RWPE1 (cell line): ENCODE measurements at regions not wholly inside any gene's neighbourhood (a gene's known extent, or its start where the extent isn't known, plus 50 kb on each side); places are given as distances from the start of the nearest gene placed in this dataset.
"Not testable (repeated sequence)": the region's sequence is repeated elsewhere in the genome, so short reads cannot be mapped to it uniquely, and the experiment has no call there.

Experiments used
- CTCF ChIA-PET: fragments of 350-600 bp; sonication (Branson Sonifier 250); formaldehyde crosslinking; extraction: SDS; loops from one replicate; lab custom pipeline; 2021; lab: Yijun Ruan, JAX
- POLR2A ChIA-PET: fragments of 400-600 bp; formaldehyde crosslinking; extraction: SDS; loops from one replicate; lab custom pipeline; 2020; ENCODE audit warnings: antibody characterized with exemption; ENCODE audit not compliant: low non-redundant PET; lab: Yijun Ruan, JAX
- DNase-seq: peaks from one replicate; pipeline ENCODE4 v3.0.0; 2012; ENCODE audit warnings: low spot score
- H3K27ac ChIP-seq: fragments of 450-650 bp; 2 replicates; pipeline ENCODE4 v1.5.1; 2017
- TF ChIP-seq, protein P1 (sequence below): fragments of 450-650 bp; conservative IDR thresholded peaks from 2 replicates; pipeline ENCODE4 v1.5.1; 2017; ENCODE audit warnings: low read depth, mild to moderate bottlenecking

DNA sequence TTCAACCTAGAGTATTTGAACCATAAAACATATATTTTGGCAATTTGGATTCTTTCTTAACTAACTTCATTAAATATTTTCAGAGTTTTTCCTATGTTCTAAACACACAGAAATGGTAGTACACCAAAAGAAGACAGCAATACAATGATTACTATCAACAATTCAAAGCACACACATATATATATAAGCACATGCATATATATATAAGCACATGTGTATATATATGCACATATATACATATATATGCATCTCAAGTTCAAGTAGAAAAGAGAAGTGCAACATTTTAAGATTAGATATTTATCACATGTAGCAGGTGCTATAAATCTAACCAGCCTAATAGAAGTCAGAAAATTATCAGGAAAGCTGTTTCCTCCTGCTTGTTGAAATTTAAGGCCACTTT is 320.9 kb upstream of the FSIP2 start:
- POLR2A ChIA-PET = no interaction called here

DNA sequence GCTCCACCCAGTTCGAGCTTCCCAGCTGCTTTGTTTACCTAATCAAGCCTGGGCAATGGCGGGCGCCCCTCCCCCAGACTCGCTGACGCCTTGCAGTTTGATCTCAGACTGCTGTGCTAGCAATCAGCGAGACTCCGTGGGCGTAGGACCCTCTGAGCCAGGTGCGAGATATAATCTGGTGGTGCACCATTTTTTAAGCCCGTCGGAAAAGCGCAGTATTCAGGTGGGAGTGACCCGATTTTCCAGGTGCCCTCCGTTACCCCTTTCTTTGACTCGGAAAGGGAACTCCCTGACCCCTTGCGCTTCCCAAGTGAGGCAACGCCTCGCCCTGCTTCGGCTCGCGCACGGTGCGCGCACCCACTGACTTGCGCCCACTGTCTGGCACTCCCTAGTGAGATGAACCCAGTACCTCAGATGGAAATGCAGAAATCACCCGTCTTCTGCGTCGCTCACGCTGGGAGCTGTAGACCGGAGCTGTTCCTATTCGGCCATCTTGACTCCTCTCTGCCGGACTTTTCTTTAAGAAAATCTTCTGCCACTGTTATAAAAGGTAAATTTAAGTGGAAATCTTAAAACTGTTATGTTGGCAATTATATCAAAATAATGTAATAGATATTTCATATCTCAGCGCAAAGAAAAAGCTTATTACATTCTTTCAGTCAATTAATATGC is 313.5 kb upstream of the FSIP2 start:
- CTCF ChIA-PET = interaction anchor here (0.6 kb wide), 1 partner anchor 128 kb away, joined by 3 read pairs; no protein-coding TSS in a partner anchor
- POLR2A ChIA-PET, H3K27ac ChIP-seq, DNase-seq: not testable (repeated sequence)

More for the DNA sequence above, 320.9 kb upstream of the FSIP2 start:
- no peak for DNase-seq
- CTCF ChIA-PET = no interaction called here
- TF ChIP-seq, protein P1, sequence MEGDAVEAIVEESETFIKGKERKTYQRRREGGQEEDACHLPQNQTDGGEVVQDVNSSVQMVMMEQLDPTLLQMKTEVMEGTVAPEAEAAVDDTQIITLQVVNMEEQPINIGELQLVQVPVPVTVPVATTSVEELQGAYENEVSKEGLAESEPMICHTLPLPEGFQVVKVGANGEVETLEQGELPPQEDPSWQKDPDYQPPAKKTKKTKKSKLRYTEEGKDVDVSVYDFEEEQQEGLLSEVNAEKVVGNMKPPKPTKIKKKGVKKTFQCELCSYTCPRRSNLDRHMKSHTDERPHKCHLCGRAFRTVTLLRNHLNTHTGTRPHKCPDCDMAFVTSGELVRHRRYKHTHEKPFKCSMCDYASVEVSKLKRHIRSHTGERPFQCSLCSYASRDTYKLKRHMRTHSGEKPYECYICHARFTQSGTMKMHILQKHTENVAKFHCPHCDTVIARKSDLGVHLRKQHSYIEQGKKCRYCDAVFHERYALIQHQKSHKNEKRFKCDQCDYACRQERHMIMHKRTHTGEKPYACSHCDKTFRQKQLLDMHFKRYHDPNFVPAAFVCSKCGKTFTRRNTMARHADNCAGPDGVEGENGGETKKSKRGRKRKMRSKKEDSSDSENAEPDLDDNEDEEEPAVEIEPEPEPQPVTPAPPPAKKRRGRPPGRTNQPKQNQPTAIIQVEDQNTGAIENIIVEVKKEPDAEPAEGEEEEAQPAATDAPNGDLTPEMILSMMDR = no peak
- H3K27ac ChIP-seq = no peak overlapping the region

DNA sequence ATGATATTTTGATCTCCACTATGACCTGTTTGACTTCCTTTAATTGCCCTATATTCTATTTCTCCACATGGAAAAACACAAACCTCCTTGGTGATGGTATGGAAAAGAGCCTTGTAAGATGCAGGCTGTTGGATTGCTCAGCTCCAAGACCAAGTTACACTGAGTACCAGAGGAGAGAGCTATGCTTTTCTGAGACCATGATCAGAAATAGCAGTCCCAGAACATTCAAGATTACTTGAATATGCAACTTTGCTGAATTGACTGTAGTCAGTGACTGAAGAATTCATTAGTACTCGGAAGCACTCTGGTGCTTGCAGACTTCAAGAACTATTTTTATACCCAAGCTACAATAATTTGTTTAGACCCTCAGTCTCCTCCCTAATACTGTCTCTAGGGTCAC is 310.6 kb upstream of the FSIP2 start:
- POLR2A ChIA-PET = no interaction called here
- TF ChIP-seq, protein P1 = no peak
- CTCF ChIA-PET = interaction anchor here (0.6 kb wide), 1 partner anchor 632 kb away, joined by 3 read pairs; no protein-coding TSS in a partner anchor
- H3K27ac ChIP-seq = no peak overlapping the region
- no peak for DNase-seq

GRCh38 chr2:185433824-185434223 is 304.8 kb upstream of the FSIP2 start:
- H3K27ac ChIP-seq = no peak overlapping the region
- TF ChIP-seq, protein P1 = no peak
- ChIA-PET CTCF (no interaction called here), POLR2A (no interaction called here)
- peak; percentile 20 for DNase-seq

- DNase-seq = no peak
- ChIA-PET CTCF (no interaction called here), POLR2A (no interaction called here)
- TF ChIP-seq, protein P1 = no peak
- H3K27ac ChIP-seq = no peak overlapping the region
Measured at GRCh38 chr2:185436787-185437372, 301.7 kb upstream of the FSIP2 start.

DNA sequence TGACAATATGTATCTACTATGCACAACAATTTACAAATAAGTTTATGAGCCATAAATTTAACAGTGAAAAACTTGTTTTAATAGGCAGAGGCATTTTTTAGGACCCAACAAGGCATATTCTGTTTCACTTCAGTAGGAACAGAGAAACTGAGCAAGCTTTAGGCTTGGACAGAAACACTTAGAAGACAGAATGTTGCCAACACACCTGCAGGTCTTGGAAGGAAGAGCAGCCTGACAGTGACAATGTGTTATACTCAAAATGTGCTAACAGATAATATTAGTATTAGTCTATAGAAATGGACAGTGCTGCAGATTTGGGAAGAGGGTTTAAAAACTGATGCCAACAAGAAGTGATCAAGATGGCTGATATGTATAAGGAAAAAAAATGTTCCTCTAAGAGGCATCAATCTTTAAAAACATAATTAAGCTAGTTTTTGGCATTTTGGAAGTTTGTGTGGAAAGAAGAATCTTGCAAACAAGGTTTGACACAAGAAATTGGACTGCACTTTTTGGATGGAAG is 297.1 kb upstream of the FSIP2 start:
- no peak overlapping the region for H3K27ac ChIP-seq
- no peak for DNase-seq
- POLR2A ChIA-PET = no interaction called here
- TF ChIP-seq, protein P1 = no peak
- CTCF ChIA-PET = no interaction called here

- TF ChIP-seq, protein P1 = no peak
- DNase-seq = peak; percentile 30
- peak overlapping the region; percentile 82 for H3K27ac ChIP-seq
- POLR2A ChIA-PET = no interaction called here
- CTCF ChIA-PET = no interaction called here
Measured at GRCh38 chr2:185456517-185456916, 282.1 kb upstream of the FSIP2 start.
